HCT116 (cell line): ENCODE measurements at regions not wholly inside any gene's neighbourhood (a gene's known extent, or its start where the extent isn't known, plus 50 kb on each side); places are given as distances from the start of the nearest gene placed in this dataset.

Experiments
- ATAC-seq: fragments of 200-7000 bp; cut with Tn5 transposase; 2 replicates; pipeline ENCODE4 v1.9.1; 2020; ENCODE audit warnings: mild to moderate bottlenecking, moderate library complexity
- BruUV-seq: library from RNA; stranded (reverse); fragments of 400-500 nt; replicated peaks from 2 replicates; lab custom pipeline; 2021; lab: Mats Ljungman, UMichigan
- CTCF ChIA-PET: fragments of 300-600 bp; sonication (Branson Sonifier 250); formaldehyde crosslinking; loops from one replicate; lab custom pipeline; 2021; ENCODE audit warnings: antibody characterized with exemption; lab: Charles Lee
- POLR2A ChIA-PET: fragments of 300-600, 350-600 bp; sonication (Branson Sonifier 250); formaldehyde crosslinking; loops from one replicate; lab custom pipeline; 2021; ENCODE audit warnings: antibody characterized with exemption; lab: Charles Lee
- RAD21 ChIA-PET, 2 experiments: fragments of 300-600 bp; sonication (Branson Sonifier 250); formaldehyde crosslinking; loops; one replicate each; lab custom pipeline; 2023; ENCODE audit warnings: low total read pairs in 2 of 2; ENCODE audit not compliant: uncharacterized antibody in 2 of 2, unreplicated experiment in 2 of 2, low non-redundant PET in 1 of 2; lab: Charles Lee
- DNase-seq: peaks from one replicate; pipeline ENCODE4 v3.0.0-alpha.2; 2010; ENCODE audit warnings: low read depth, low spot score
- H2AFZ ChIP-seq: fragments of 200-600 bp; shearing (Covaris generic), sonication (generic); 2 replicates; pipeline ENCODE4 v1.6.1; 2017; ENCODE audit warnings: low read depth, mixed run types, mixed read lengths, antibody characterized with exemption, low read length; ENCODE audit not compliant: poor library complexity, severe bottlenecking
- H3K27ac ChIP-seq: 2 replicates; pipeline ENCODE4 v1.5.1; 2012; ENCODE audit warnings: low read depth, low read length
- H3K27me3 ChIP-seq: fragments of 200-600 bp; sonication (generic); 2 replicates; pipeline ENCODE4 v1.6.1; 2016; ENCODE audit warnings: mixed run types, low read length, mixed read lengths; ENCODE audit not compliant: insufficient read depth
- H3K36me3 ChIP-seq, 2 experiments: fragments of 200-500 bp in 1 of 2; fragments of 200-600 bp in 1 of 2; sonication (Bioruptor generic) in 1 of 2; sonication (generic) in 1 of 2; 2 replicates each; pipeline versions ENCODE4 v1.5.1 to v1.6.1; 2014 to 2016; ENCODE audit warnings: low read length in 2 of 2, inconsistent platforms in 1 of 2, mixed read lengths in 1 of 2, mixed run types in 1 of 2; ENCODE audit not compliant: insufficient read depth in 2 of 2, control insufficient read depth in 1 of 2
- H3K4me1 ChIP-seq, 2 experiments: fragments of 200-600 bp in 1 of 2; sonication (generic) in 1 of 2; 2 replicates each; pipeline versions ENCODE4 v1.5.1 to v1.6.1; 2012 to 2017; ENCODE audit warnings: low read length in 2 of 2, inconsistent platforms in 1 of 2, mild to moderate bottlenecking in 1 of 2, mixed read lengths in 1 of 2, mixed run types in 1 of 2, moderate library complexity in 1 of 2; ENCODE audit not compliant: insufficient read depth in 2 of 2, control insufficient read depth in 1 of 2
- H3K4me2 ChIP-seq: fragments of 200-600 bp; sonication (generic); 2 replicates; pipeline ENCODE4 v1.6.1; 2017; ENCODE audit warnings: mixed run types, low read length, mixed read lengths
- H3K4me3 ChIP-seq, 2 experiments: fragments of 200-600 bp in 1 of 2; sonication (generic) in 1 of 2; replicated peaks in 1 of 2; 2 replicates each; pipeline ENCODE4 v1.5.1; 2011 to 2016; ENCODE audit warnings: low read length in 2 of 2, control low read depth in 1 of 2, low read depth in 1 of 2, mild to moderate bottlenecking in 1 of 2, mixed read lengths in 1 of 2, mixed run types in 1 of 2
- H3K79me2 ChIP-seq: fragments of 200-600 bp; sonication (generic); 2 replicates; pipeline ENCODE4 v1.6.1; 2017; ENCODE audit warnings: mild to moderate bottlenecking, mixed run types, low read length, moderate library complexity, mixed read lengths; ENCODE audit not compliant: insufficient read depth
- H3K9ac ChIP-seq: fragments of 200-600 bp; sonication (generic); 2 replicates; pipeline ENCODE4 v1.6.1; 2016; ENCODE audit warnings: low read length, mixed read lengths
- H3K9me2 ChIP-seq: fragments of 200-600 bp; sonication (generic), shearing (Covaris generic); 2 replicates; pipeline ENCODE4 v1.6.1; 2017; ENCODE audit warnings: mixed run types, mild to moderate bottlenecking, moderate library complexity; ENCODE audit not compliant: insufficient read depth
- H3K9me3 ChIP-seq, 2 experiments: fragments of 200-500 bp in 1 of 2; fragments of 200-600 bp in 1 of 2; sonication (Bioruptor generic) in 1 of 2; sonication (generic) in 1 of 2; 2 replicates each; pipeline ENCODE4 v1.6.1; 2014 to 2017; ENCODE audit warnings: low read length in 2 of 2, mixed read lengths in 2 of 2, inconsistent platforms in 1 of 2, low read depth in 1 of 2, mild to moderate bottlenecking in 1 of 2, mixed run types in 1 of 2, moderate library complexity in 1 of 2; ENCODE audit not compliant: control insufficient read depth in 1 of 2, insufficient read depth in 1 of 2
- H4K20me1 ChIP-seq: fragments of 200-600 bp; sonication (generic), shearing (Covaris generic); 2 replicates; pipeline ENCODE4 v1.6.1; 2017; ENCODE audit warnings: mixed run types, mild to moderate bottlenecking, moderate library complexity; ENCODE audit not compliant: insufficient read depth
- ATF3 ChIP-seq: IDR thresholded peaks from 2 replicates; pipeline ENCODE4 v1.6.1; 2012
- ELF1 ChIP-seq: IDR thresholded peaks from 2 replicates; pipeline ENCODE4 v1.6.1; 2012; ENCODE audit warnings: low read depth, borderline replicate concordance
- EZH2 ChIP-seq: fragments of 200-600 bp; sonication (generic); IDR thresholded peaks from 2 replicates; pipeline ENCODE4 v1.6.1; 2017; ENCODE audit warnings: antibody characterized with exemption, mixed run types
- SP1 ChIP-seq: IDR thresholded peaks from 2 replicates; pipeline ENCODE4 v1.6.1; 2012; ENCODE audit warnings: low read depth
- SRF ChIP-seq: IDR thresholded peaks from 2 replicates; pipeline ENCODE4 v1.6.1; 2012; ENCODE audit warnings: low read depth
- TCF7L2 ChIP-seq: IDR thresholded peaks from 2 replicates; pipeline ENCODE4 v1.7.0; 2011; ENCODE audit warnings: borderline replicate concordance, inconsistent platforms; ENCODE audit not compliant: insufficient read depth, insufficient read length; ENCODE audit errors: extremely low read depth
- ZFX ChIP-seq: fragments of 450-650 bp; IDR thresholded peaks from 2 replicates; pipeline ENCODE4 v1.6.1; 2017
- ZNF274 ChIP-seq: fragments of 200-500 bp; sonication (Bioruptor generic); IDR thresholded peaks from 2 replicates; pipeline ENCODE4 v1.6.1; 2014; ENCODE audit warnings: mild to moderate bottlenecking, low read depth, low read length, inconsistent platforms
- intact Hi-C: fragments of 100-400 bp; cut with micrococcal nuclease; formaldehyde crosslinking; loops from 2 replicates; pipeline ENCODE4 v1.10.0; 2022

- H3K9me3 ChIP-seq = no peaks in the 10 kb centered on the region
- CTCF ChIA-PET = no interaction called here
- H3K79me2 ChIP-seq = no peaks in the 10 kb centered on the region
- no peaks in the 10 kb centered on the region for H3K9me2 ChIP-seq
- no peak overlapping the region for H3K4me2 ChIP-seq
- intact Hi-C loops = no loop called here
- no peak overlapping the region for H2AFZ ChIP-seq
- RAD21 ChIA-PET = interaction anchor here in 1 of 2 experiments (0.6 kb wide), 1 partner anchor 12 kb away, joined by 4 read pairs; no protein-coding TSS in a partner anchor
- ATAC-seq (no peak), DNase-seq (no peak)
- no peaks in the 10 kb centered on the region for H4K20me1 ChIP-seq
- H3K4me1 ChIP-seq = no peaks in the 10 kb centered on the region
- H3K4me3 ChIP-seq = no peak overlapping the region
- POLR2A ChIA-PET = no interaction called here
- no peak overlapping the region for H3K9ac ChIP-seq
- H3K36me3 ChIP-seq = no peaks in the 10 kb centered on the region
- TF ChIP-seq ELF1 (no peak), ATF3 (no peak), TCF7L2 (no peak), ZNF274 (no peak), SP1 (no peak), ZFX (no peak), SRF (no peak), EZH2 (no peak)
- no peak overlapping the region for H3K27ac ChIP-seq
- no peaks in the 10 kb centered on the region for H3K27me3 ChIP-seq
- no TSS peak for BruUV-seq
Measured at GRCh38 chr13:50365408-50366391, 350.5 kb downstream of the KCNRG start.
